Stimulated activated CD8-positive, alpha-beta memory T cell treated with anti-CD3 and anti-CD28 coated beads, Interleukin-12 subunit alpha, Interleukin-12 subunit beta, amount 100 ng/mL, for 1 hour (primary cell): ENCODE measurements at regions not wholly inside any gene's neighbourhood (a gene's known extent, or its start where the extent isn't known, plus 50 kb on each side); places are given as distances from the start of the nearest gene placed in this dataset.

Source experiments
- DNase-seq: peaks from one replicate; pipeline ENCODE4 v3.0.0-alpha.2; 2020; ENCODE audit warnings: low read depth

GRCh38 chr12:91241756-91242155 lies 59.1 kb upstream of the DCN start:
- no peak for DNase-seq

- DNase-seq, result no peak
Measured at GRCh38 chr12:91240386-91241095, 57.9 kb upstream of the DCN start.

GRCh38 chr12:91239481-91239880 lies 56.9 kb upstream of the DCN start:
- no peak for DNase-seq
